ENCODE measurements at regions not wholly inside any gene's neighbourhood (a gene's known extent, or its start where the extent isn't known, plus 50 kb on each side); places are given as distances from the start of the nearest gene placed in this dataset.

GRCh38 chr12:19707948-19708409 lies 268.7 kb downstream of the AEBP2 start:
- H3K36me3 ChIP-seq = no peaks in the 10 kb centered on the region
- H3K4me3 ChIP-seq = no peak overlapping the region
- TF ChIP-seq CTCF (IDR thresholded peaks at IDR 0.05) = no peak
- DNase-seq (ENCODE audit: low spot score) = no peak
- no peaks in the 10 kb centered on the region for H3K4me1 ChIP-seq
- no peak overlapping the region for H3K27ac ChIP-seq
- peaks cover 0 to 19% of the 10 kb centered on the region in 2 donors for H3K9me3 ChIP-seq
- no peaks in the 10 kb centered on the region for H3K27me3 ChIP-seq

- peak overlapping the region in 1 of 2 donors; percentile 14 for H3K27ac ChIP-seq
- no peak for TF ChIP-seq CTCF (IDR thresholded peaks at IDR 0.05)
Measured at GRCh38 chr12:19709889-19710288, 270.6 kb downstream of the AEBP2 start.

GRCh38 chr12:19710811-19711793 lies 271.8 kb downstream of the AEBP2 start:
- TF ChIP-seq CTCF (IDR thresholded peaks at IDR 0.05) = no peak
- Histone ChIP-seq H3K4me3 (no peak overlapping the region), H3K9me3 (peaks cover 0 to 19% of the 10 kb centered on the region in 2 donors), H3K4me1 (no peaks in the 10 kb centered on the region), H3K27ac (peak overlapping the region; percentile 16 to 57), H3K36me3 (no peaks in the 10 kb centered on the region), H3K27me3 (no peaks in the 10 kb centered on the region)
- DNase-seq (ENCODE audit: low spot score) = no peak

More at GRCh38 chr12:19709889-19710288, 270.6 kb downstream of the AEBP2 start:
- DNase-seq (ENCODE audit: low spot score) = no peak
- no peak overlapping the region for H3K4me3 ChIP-seq
- H3K36me3 ChIP-seq = no peaks in the 10 kb centered on the region
- no peaks in the 10 kb centered on the region for H3K27me3 ChIP-seq
- H3K9me3 ChIP-seq = peaks cover 0 to 19% of the 10 kb centered on the region in 2 donors
- H3K4me1 ChIP-seq = no peaks in the 10 kb centered on the region

GRCh38 chr12:19712041-19712440 lies 272.7 kb downstream of the AEBP2 start:
- no peaks in the 10 kb centered on the region for H3K27me3 ChIP-seq
- H3K36me3 ChIP-seq = no peaks in the 10 kb centered on the region
- no peak overlapping the region for H3K4me3 ChIP-seq
- peaks cover 0 to 15% of the 10 kb centered on the region in 2 donors for H3K9me3 ChIP-seq
- peak overlapping the region in 1 of 2 donors; percentile 57 for H3K27ac ChIP-seq
- no peak for TF ChIP-seq CTCF (IDR thresholded peaks at IDR 0.05)
- no peaks in the 10 kb centered on the region for H3K4me1 ChIP-seq
- DNase-seq (ENCODE audit: low spot score) = no peak

GRCh38 chr12:19718401-19718800 lies 279.1 kb downstream of the AEBP2 start:
- Histone ChIP-seq H3K4me1 (no peaks in the 10 kb centered on the region), H3K27ac (no peak overlapping the region), H3K36me3 (no peaks in the 10 kb centered on the region), H3K27me3 (no peaks in the 10 kb centered on the region), H3K9me3 (no peaks in the 10 kb centered on the region), H3K4me3 (no peak overlapping the region)
- no peak for TF ChIP-seq CTCF (IDR thresholded peaks at IDR 0.05)
- no peak for DNase-seq (ENCODE audit: low spot score)
